Stomach (tissue), 8 donors: ENCODE measurements at regions not wholly inside any gene's neighbourhood (a gene's known extent, or its start where the extent isn't known, plus 50 kb on each side); places are given as distances from the start of the nearest gene placed in this dataset.
A peak's percentile ranks its signal among the peaks of the same experiment; 100 is the strongest.

Experiments used
- DNase-seq, 2 donors: peaks; one replicate each; pipeline versions ENCODE4 v3.0.0 to v3.0.0-alpha.2; 2013 to 2019
- H3K27ac ChIP-seq, 5 donors: fragments of 200-600 bp in 4 of 5; sonication (generic) in 4 of 5; one replicate each; pipeline ENCODE4 v1.5.1; 2013 to 2019; ENCODE audit warnings: mild to moderate bottlenecking in 1 of 5, moderate library complexity in 1 of 5
- H3K27me3 ChIP-seq, 3 donors: fragments of 200-600 bp; sonication (generic); one replicate each; pipeline ENCODE4 v1.5.1; 2017 to 2019; ENCODE audit warnings: mixed run types in 1 of 3
- H3K36me3 ChIP-seq, 4 donors: fragments of 200-600 bp; sonication (generic); 1 replicate in 3 of 4; 2 replicates in 1 of 4; pipeline ENCODE4 v1.5.1; 2016 to 2019
- H3K4me1 ChIP-seq, 4 donors: fragments of 200-600 bp; sonication (generic); one replicate each; pipeline ENCODE4 v1.5.1; 2016 to 2019
- H3K4me3 ChIP-seq, 4 donors: fragments of 200-600 bp; sonication (generic) in 3 of 4; one replicate each; pipeline ENCODE4 v1.5.1; 2016 to 2019; ENCODE audit warnings: mild to moderate bottlenecking in 1 of 4
- H3K9me3 ChIP-seq, 4 donors: fragments of 200-600 bp; sonication (generic); one replicate each; pipeline ENCODE4 v1.5.1; 2016 to 2019
- CTCF ChIP-seq, 7 experiments: fragments of 450-650 bp in 4 of 7; fragments of 200-600 bp in 3 of 7; sonication (generic) in 3 of 7; IDR thresholded peaks; one replicate each; pipeline ENCODE4 v1.5.1; 2016 to 2019; ENCODE audit warnings: antibody characterized with exemption in 7 of 7, control low read depth in 2 of 7, mild to moderate bottlenecking in 1 of 7
- EP300 ChIP-seq: sonication (generic); formaldehyde crosslinking; IDR thresholded peaks from one replicate; pipeline ENCODE4 v1.6.1; 2017; ENCODE audit warnings: antibody characterized with exemption
- POLR2A ChIP-seq, 4 donors: fragments of 450-650 bp; IDR thresholded peaks; one replicate each; pipeline ENCODE4 v1.6.1; 2016; ENCODE audit warnings: antibody characterized with exemption in 4 of 4, control low read depth in 2 of 4, mild to moderate bottlenecking in 1 of 4, moderate library complexity in 1 of 4
- POLR2AphosphoS5 ChIP-seq, 3 donors: sonication (generic); formaldehyde crosslinking; IDR thresholded peaks; one replicate each; pipeline ENCODE4 v1.6.1; 2016; ENCODE audit warnings: antibody characterized with exemption in 3 of 3
- WGBS, 5 donors: extraction: QIAGEN DNeasy Blood & Tissue Kit in 3 of 5; methylation state at CpG; one replicate each; pipeline versions ENCODE4 v1.1.5 to v1.1.7; 2013 to 2018; 5-methylcytosine and 5-hydroxymethylcytosine counted together
- intact Hi-C: fragments of 100-400 bp; cut with DNase I; formaldehyde crosslinking; loops from one replicate; pipeline ENCODE4 v1.15.1; 2023; ENCODE audit warnings: low total_unique reads
- donor health status: healthy with polysubstance abuse.
- donor health status: Bipolar disorder and iron deficiency.
- donor health status: healthy.

GRCh38 chr3:72255191-72255590 lies 470.2 kb upstream of the PROK2 start:
- TF ChIP-seq EP300 (no peak), POLR2AphosphoS5 (IDR thresholded peaks at IDR 0.05) (peak in 1 of 3 donors; percentile 29), POLR2A (IDR thresholded peaks at IDR 0.05) (no peak), CTCF (IDR thresholded peaks at IDR 0.05) (no peak)
- DNase-seq, result peak; percentile 48 to 82
- Histone ChIP-seq H3K4me1 (peaks cover 16 to 39% (median 26%) of the 10 kb centered on the region in 4 donors), H3K27ac (peak overlapping the region in 3 of 5 donors; percentile 61 to 74 (median 71)), H3K4me3 (no peak overlapping the region), H3K27me3 (no peaks in the 10 kb centered on the region), H3K9me3 (no peaks in the 10 kb centered on the region), H3K36me3 (no peaks in the 10 kb centered on the region)
- 0 to 22% (median 15%) methylated on average over 2 of the region's 2 CpGs for WGBS, 5 donors
- intact Hi-C loops, result no loop called here

- WGBS, 5 donors, result 96 to 99% (median 97%) methylated on average over 2 of the region's 2 CpGs
- Histone ChIP-seq H3K27me3 (no peaks in the 10 kb centered on the region), H3K36me3 (no peaks in the 10 kb centered on the region), H3K27ac (peak overlapping the region in 1 of 5 donors; percentile 74), H3K4me3 (no peak overlapping the region), H3K4me1 (peaks cover 16 to 39% (median 26%) of the 10 kb centered on the region in 4 donors), H3K9me3 (no peaks in the 10 kb centered on the region)
- TF ChIP-seq EP300 (no peak), POLR2AphosphoS5 (IDR thresholded peaks at IDR 0.05) (no peak), CTCF (IDR thresholded peaks at IDR 0.05) (no peak), POLR2A (IDR thresholded peaks at IDR 0.05) (no peak)
- intact Hi-C loops, result no loop called here
- no peak for DNase-seq
Observed at GRCh38 chr3:72254483-72254882, 469.5 kb upstream of the PROK2 start.

- H3K4me1 ChIP-seq, result peaks cover 7 to 41% (median 20%) of the 10 kb centered on the region in 4 donors
- H3K4me3 ChIP-seq, result no peak overlapping the region
- no peak overlapping the region for H3K27ac ChIP-seq
- no peaks in the 10 kb centered on the region for H3K27me3 ChIP-seq
- 87 to 97% (median 92%) methylated on average over 2 of the region's 2 CpGs for WGBS, 5 donors
- H3K9me3 ChIP-seq, result no peaks in the 10 kb centered on the region
- no peaks in the 10 kb centered on the region for H3K36me3 ChIP-seq
- intact Hi-C loops, result no loop called here
- TF ChIP-seq POLR2AphosphoS5 (IDR thresholded peaks at IDR 0.05), result no peak
- TF ChIP-seq EP300, result no peak
- TF ChIP-seq POLR2A (IDR thresholded peaks at IDR 0.05), result no peak
- TF ChIP-seq CTCF (IDR thresholded peaks at IDR 0.05), result no peak
- no peak for DNase-seq
Observed at GRCh38 chr3:72250725-72251124, 465.8 kb upstream of the PROK2 start.

GRCh38 chr3:72248869-72249268 lies 463.9 kb upstream of the PROK2 start:
- TF ChIP-seq EP300 (no peak), CTCF (IDR thresholded peaks at IDR 0.05) (no peak), POLR2AphosphoS5 (IDR thresholded peaks at IDR 0.05) (no peak), POLR2A (IDR thresholded peaks at IDR 0.05) (no peak)
- H3K4me1 ChIP-seq, result peaks cover 9 to 50% (median 28%) of the 10 kb centered on the region in 4 donors
- intact Hi-C loops, result no loop called here
- H3K36me3 ChIP-seq, result no peaks in the 10 kb centered on the region
- 93 to 97% (median 94%) methylated on average over 3 of the region's 3 CpGs for WGBS, 5 donors
- H3K27ac ChIP-seq, result no peak overlapping the region
- H3K9me3 ChIP-seq, result no peaks in the 10 kb centered on the region
- no peak for DNase-seq
- no peaks in the 10 kb centered on the region for H3K27me3 ChIP-seq
- no peak overlapping the region for H3K4me3 ChIP-seq
